Erythroblast (primary cell): ENCODE measurements at regions not wholly inside any gene's neighbourhood (a gene's known extent, or its start where the extent isn't known, plus 50 kb on each side); places are given as distances from the start of the nearest gene placed in this dataset.

ENCODE experiments used
- GATA1 ChIP-seq: IDR thresholded peaks from 2 replicates; pipeline ENCODE4 v1.6.1; 2011; ENCODE audit warnings: low read depth, mild to moderate bottlenecking, control low read depth, low read length, moderate library complexity
- POLR2A ChIP-seq: IDR thresholded peaks from 2 replicates; pipeline ENCODE4 v1.6.1; 2011; ENCODE audit warnings: mild to moderate bottlenecking, low read length

DNA sequence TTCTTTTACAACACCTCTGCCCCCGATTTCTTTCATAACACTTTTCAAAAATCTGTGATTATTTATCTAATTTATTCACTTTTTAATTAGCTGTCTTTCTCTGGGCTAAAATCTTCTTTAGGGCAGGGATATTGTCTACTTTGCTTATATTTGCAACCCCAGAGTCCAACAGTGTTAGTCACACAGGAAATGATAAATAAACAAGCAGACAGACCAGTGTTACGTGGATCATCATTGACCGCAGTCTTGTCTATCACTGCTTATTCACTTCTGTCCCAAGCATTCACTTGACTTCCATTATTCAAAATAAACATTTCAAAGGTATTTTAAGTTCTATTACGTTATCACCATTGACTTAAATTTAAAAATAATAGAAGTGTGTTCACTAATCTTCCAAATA lies 237.6 kb upstream of the UBE2E3 start:
- TF ChIP-seq POLR2A, result no peak
- TF ChIP-seq GATA1, result no peak
